Upper lobe of left lung (tissue), 4 donors: ENCODE measurements at regions not wholly inside any gene's neighbourhood (a gene's known extent, or its start where the extent isn't known, plus 50 kb on each side); places are given as distances from the start of the nearest gene placed in this dataset.

ENCODE experiments used
- CTCF ChIP-seq, 6 experiments: fragments of 450-650 bp in 4 of 6; fragments of 200-600 bp in 2 of 6; sonication (generic) in 2 of 6; IDR thresholded peaks; one replicate each; pipeline ENCODE4 v1.5.1; 2016 to 2019; ENCODE audit warnings: antibody characterized with exemption in 6 of 6
- POLR2A ChIP-seq, 4 donors: fragments of 450-650 bp; IDR thresholded peaks; one replicate each; pipeline ENCODE4 v1.5.1; 2016 to 2017; ENCODE audit warnings: antibody characterized with exemption in 4 of 4, mild to moderate bottlenecking in 2 of 4
- POLR2AphosphoS5 ChIP-seq, 2 donors: sonication (generic); formaldehyde crosslinking; IDR thresholded peaks; one replicate each; pipeline ENCODE4 v1.5.1; 2017; ENCODE audit warnings: antibody characterized with exemption in 2 of 2

- TF ChIP-seq CTCF (IDR thresholded peaks at IDR 0.05) (no peak), POLR2A (IDR thresholded peaks at IDR 0.05) (no peak), POLR2AphosphoS5 (IDR thresholded peaks at IDR 0.05) (no peak)
Observed at GRCh38 chr6:137980777-137981176, 113.7 kb downstream of the TNFAIP3 start.
